Muscle layer of colon (tissue), 2 donors: ENCODE measurements at regions not wholly inside any gene's neighbourhood (a gene's known extent, or its start where the extent isn't known, plus 50 kb on each side); places are given as distances from the start of the nearest gene placed in this dataset.

Experiments used
- H3K27ac ChIP-seq: one replicate; pipeline ENCODE4 v1.7.0; 2013; ENCODE audit warnings: low read depth, mild to moderate bottlenecking, low read length, moderate library complexity
- H3K27me3 ChIP-seq, 2 donors: one replicate each; pipeline ENCODE4 v1.7.0; 2013; ENCODE audit warnings: low read length in 2 of 2, mild to moderate bottlenecking in 2 of 2; ENCODE audit not compliant: insufficient read depth in 2 of 2, control insufficient read depth in 1 of 2
- H3K36me3 ChIP-seq: one replicate; pipeline ENCODE4 v1.7.0; 2013; ENCODE audit warnings: mild to moderate bottlenecking, low read length; ENCODE audit not compliant: insufficient read depth
- H3K4me1 ChIP-seq: one replicate; pipeline ENCODE4 v1.7.0; 2013; ENCODE audit warnings: mild to moderate bottlenecking, low read length; ENCODE audit not compliant: insufficient read depth
- H3K4me3 ChIP-seq, 2 donors: one replicate each; pipeline ENCODE4 v1.7.0; 2013; ENCODE audit warnings: low read length in 2 of 2, low read depth in 1 of 2, mild to moderate bottlenecking in 1 of 2, moderate library complexity in 1 of 2
- H3K9ac ChIP-seq: one replicate; pipeline ENCODE4 v1.7.0; 2013; ENCODE audit warnings: low read length
- H3K9me3 ChIP-seq: one replicate; pipeline ENCODE4 v1.7.0; 2013; ENCODE audit warnings: mild to moderate bottlenecking, low read length
- donor health status: abdominal sarcoma.
- donor health status: Adenocarcinoma of cecum.

DNA sequence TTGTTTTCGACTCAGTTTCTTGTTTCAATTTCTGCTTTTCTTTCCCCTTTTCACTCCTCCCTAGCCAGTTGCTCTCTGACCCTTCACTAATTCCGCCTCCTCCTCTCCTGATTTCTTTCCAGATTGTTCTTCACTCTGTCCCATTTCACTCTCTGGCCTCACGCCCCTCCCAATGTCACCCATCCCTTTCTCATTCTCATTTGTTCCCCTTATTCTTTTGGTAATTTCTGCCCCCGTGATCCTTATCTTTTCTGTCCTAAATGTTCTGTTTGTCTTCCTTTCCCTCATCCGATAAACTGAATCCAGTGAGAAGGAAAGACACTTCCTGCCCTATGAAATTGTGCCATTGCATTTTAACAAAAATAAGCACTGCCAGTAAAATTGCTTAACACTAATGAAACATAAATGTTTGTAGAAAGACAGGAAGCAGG, 94.5 kb upstream of the RASGEF1B start:
- H3K9me3 ChIP-seq, result no peaks in the 10 kb centered on the region
- H3K9ac ChIP-seq, result no peak overlapping the region
- no peaks in the 10 kb centered on the region for H3K4me1 ChIP-seq
- H3K36me3 ChIP-seq, result no peaks in the 10 kb centered on the region
- no peaks in the 10 kb centered on the region for H3K27me3 ChIP-seq
- no peak overlapping the region for H3K4me3 ChIP-seq
- peak overlapping the region; percentile 32 for H3K27ac ChIP-seq

DNA sequence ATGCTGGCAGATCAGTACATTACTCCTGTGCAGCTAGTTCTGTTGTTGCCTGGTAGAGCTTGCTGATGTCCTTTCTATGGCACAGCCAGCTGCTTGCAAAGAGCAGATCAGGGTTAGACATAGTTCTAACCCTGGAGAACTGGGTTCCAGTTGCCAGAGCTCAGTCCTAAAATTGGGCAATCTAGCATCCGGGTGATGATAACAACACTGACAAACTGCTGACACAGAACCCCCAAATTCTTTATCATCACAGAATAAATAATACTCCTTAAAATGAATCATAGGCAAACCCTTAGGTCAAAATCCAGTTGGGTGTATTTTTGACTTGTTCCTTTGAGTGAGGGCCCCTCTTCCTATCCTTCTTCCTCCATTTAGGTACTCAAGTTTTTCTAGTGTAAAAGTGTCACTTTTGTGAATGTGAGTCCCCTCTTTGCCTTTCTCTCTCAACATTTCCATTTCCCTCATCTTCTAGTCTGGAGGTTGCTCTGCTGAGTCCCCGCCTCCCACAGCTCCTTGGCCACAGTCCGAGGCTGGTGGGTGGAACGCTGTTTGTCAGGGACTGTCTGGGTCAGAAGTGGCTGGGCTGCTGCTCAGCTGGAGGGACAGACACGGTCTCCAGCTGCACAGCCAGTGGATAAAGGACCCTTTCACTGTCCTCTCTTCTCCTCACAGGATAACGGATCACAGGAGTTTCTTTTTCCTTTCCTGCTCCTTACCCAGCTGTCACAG, 93.6 kb upstream of the RASGEF1B start:
- no peak overlapping the region for H3K9ac ChIP-seq
- H3K9me3 ChIP-seq, result no peaks in the 10 kb centered on the region
- H3K36me3 ChIP-seq, result no peaks in the 10 kb centered on the region
- H3K4me3 ChIP-seq, result peak overlapping the region in 1 of 2 donors; percentile 13
- no peaks in the 10 kb centered on the region for H3K4me1 ChIP-seq
- H3K27me3 ChIP-seq, result no peaks in the 10 kb centered on the region
- no peak overlapping the region for H3K27ac ChIP-seq

DNA sequence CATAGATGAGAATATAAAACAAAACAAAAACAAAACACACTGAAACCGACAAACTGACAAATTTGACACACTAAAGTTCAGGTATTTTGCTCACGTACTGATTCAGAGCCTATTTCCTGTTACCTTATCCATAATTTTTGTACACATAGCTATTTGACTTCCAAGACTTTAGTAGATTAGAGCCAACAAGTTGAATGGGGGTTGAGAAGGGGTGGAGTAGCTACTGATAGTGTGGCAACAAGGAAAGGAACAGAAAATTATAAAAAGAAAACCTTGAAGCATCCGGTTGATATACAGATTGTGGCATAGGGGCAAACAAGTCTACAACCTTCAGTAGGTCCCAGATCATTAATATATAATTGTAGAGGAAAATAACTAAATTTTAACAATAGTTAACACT, 92.3 kb upstream of the RASGEF1B start:
- Histone ChIP-seq H3K36me3 (no peaks in the 10 kb centered on the region), H3K9ac (no peak overlapping the region), H3K9me3 (no peaks in the 10 kb centered on the region), H3K27ac (no peak overlapping the region), H3K4me3 (no peak overlapping the region), H3K27me3 (no peaks in the 10 kb centered on the region), H3K4me1 (no peaks in the 10 kb centered on the region)

DNA sequence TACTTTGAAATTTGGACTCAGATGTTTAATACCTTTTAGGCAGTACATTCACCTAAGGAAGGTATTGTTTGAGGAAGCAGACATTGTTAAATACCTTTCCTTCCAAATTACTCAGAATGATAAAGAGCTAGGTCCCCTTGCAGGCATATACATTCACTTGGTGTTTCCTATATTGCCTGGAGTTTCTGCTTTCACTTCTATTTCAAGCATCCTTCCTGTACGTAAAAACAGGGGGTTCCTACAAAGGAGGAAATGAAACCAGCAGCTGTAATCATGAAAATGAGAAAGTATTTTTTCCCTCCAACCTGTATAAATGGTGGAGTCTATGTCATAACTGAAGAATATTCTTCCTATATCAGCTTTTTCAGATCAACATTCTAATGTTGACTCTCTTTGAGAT, 90.4 kb upstream of the RASGEF1B start:
- Histone ChIP-seq H3K9me3 (no peaks in the 10 kb centered on the region), H3K27me3 (no peaks in the 10 kb centered on the region), H3K4me3 (no peak overlapping the region), H3K9ac (no peak overlapping the region), H3K4me1 (no peaks in the 10 kb centered on the region), H3K36me3 (no peaks in the 10 kb centered on the region), H3K27ac (no peak overlapping the region)

DNA sequence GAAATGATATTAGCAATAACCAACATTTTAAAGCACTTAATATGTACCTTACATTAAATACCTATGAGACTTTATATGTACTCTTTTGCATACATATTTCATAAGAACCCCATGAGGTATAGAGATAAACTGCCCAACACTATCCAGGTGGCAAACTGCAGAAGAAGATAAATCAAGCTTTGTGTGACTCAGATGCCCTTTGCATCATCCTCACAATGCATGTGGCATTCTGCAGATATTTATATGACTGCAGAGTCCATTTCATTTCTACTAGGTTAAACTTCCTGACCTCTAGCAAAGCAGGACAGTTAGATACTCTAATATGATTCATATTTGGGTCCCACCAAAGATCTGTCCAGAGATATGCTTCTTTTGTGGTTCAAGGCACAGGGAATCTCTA, 85.6 kb upstream of the RASGEF1B start:
- Histone ChIP-seq H3K9ac (no peak overlapping the region), H3K4me1 (no peaks in the 10 kb centered on the region), H3K27me3 (no peaks in the 10 kb centered on the region), H3K36me3 (no peaks in the 10 kb centered on the region), H3K4me3 (no peak overlapping the region), H3K9me3 (no peaks in the 10 kb centered on the region), H3K27ac (no peak overlapping the region)

DNA sequence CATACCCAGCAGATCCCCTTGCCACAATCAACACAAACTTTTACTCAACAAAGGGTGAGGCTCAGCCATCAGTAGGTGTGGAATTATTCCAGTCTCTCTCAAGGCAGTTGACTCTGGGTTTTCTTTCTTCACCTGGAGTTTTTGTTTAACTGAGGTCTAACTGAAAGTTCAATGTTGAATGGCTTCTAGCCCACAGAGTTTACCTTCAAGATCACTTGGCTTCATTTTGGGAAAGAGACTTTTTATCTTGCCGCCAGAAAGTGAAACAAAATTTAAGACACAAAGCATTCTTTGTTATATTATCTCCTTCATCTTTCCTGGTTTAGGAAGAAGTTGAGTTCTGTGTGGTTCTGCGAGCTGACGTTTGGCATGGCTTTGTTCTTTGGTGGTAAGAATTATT, 83.8 kb upstream of the RASGEF1B start:
- Histone ChIP-seq H3K36me3 (no peaks in the 10 kb centered on the region), H3K27ac (no peak overlapping the region), H3K4me3 (no peak overlapping the region), H3K27me3 (no peaks in the 10 kb centered on the region), H3K4me1 (no peaks in the 10 kb centered on the region), H3K9me3 (no peaks in the 10 kb centered on the region), H3K9ac (no peak overlapping the region)

DNA sequence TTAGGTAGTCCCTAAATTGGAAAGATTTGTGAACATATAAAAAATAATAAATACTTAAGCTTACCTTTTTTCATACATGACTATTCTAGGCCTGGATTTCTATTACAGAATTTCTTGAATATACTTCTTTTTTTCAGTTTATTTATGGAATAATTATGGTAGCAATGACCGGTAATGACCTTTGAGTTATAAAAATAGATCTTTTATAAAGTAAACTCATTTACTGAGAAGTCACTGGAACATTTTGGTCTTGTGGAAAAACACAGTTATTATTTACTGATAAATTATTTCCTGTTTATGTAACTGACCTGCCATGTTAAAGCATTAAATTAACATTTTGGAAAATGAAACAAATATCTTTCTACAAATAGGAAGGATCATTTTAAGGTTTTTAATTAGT, 80.4 kb upstream of the RASGEF1B start:
- H3K36me3 ChIP-seq, result no peaks in the 10 kb centered on the region
- no peaks in the 10 kb centered on the region for H3K9me3 ChIP-seq
- H3K27ac ChIP-seq, result no peak overlapping the region
- no peaks in the 10 kb centered on the region for H3K27me3 ChIP-seq
- no peak overlapping the region for H3K4me3 ChIP-seq
- H3K9ac ChIP-seq, result no peak overlapping the region
- no peaks in the 10 kb centered on the region for H3K4me1 ChIP-seq

DNA sequence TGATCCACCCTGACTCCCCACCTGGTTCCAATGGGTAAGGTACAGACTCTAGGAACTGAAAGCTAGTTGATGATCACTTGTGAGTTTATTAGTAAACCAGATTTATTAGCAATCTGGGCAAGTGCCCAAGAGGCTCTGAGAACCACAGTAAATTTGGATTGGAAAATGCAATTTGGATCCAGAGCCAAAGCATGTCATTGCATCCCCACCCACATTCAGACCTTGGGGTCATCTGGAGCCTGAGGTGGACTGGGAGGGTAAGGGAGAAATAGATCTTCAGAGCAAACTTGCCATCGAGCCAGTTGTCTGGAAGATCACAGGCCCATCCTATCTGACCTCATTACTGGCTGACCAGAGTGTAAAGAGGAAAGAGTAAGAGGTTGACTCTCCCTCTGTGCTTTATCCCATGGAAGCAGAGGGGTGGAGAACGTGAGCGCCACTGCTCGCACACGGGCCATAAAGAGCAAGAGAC, 78.7 kb upstream of the RASGEF1B start:
- no peak overlapping the region for H3K27ac ChIP-seq
- no peaks in the 10 kb centered on the region for H3K4me1 ChIP-seq
- H3K4me3 ChIP-seq, result no peak overlapping the region
- H3K9me3 ChIP-seq, result no peaks in the 10 kb centered on the region
- no peaks in the 10 kb centered on the region for H3K27me3 ChIP-seq
- no peak overlapping the region for H3K9ac ChIP-seq
- H3K36me3 ChIP-seq, result no peaks in the 10 kb centered on the region

DNA sequence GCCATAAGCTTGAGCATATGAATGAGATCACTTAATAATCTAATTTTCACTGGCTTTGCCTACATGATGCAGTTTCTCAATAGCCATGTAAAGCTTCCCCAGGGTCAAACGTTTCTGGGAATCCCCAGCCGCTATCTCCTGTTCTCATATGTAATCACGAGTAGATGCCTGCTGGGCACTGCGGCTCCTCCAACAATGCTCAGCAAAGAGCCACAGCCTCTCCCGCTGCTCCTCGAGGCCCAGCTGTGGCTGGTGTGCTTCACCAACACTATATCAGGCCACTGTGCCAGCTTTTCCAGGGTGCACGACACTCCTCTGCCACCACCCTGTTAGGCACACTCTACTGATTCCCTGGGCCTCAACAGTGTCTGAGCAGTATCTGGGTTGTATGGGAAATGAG, 78.3 kb upstream of the RASGEF1B start:
- Histone ChIP-seq H3K4me1 (no peaks in the 10 kb centered on the region), H3K9ac (no peak overlapping the region), H3K36me3 (no peaks in the 10 kb centered on the region), H3K27me3 (no peaks in the 10 kb centered on the region), H3K27ac (no peak overlapping the region), H3K4me3 (no peak overlapping the region), H3K9me3 (no peaks in the 10 kb centered on the region)

DNA sequence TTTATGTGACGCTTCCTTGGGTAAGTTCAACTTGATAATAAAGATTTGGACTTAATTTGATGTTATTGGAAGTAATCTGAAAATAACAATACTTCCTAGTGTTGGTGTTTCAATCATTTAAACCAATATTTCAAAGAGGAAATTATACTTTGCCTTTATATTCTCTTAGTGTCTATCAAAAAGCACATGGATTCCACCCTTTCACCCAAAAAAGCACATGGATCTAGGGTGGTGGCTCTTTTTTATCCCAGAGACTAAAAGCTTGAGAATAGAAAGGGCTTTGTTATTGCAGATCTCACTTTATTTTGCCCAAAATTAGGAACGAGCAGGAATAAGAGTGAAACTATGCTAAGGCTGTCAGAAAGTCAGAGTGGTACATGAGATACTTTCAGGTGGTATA, 75.1 kb upstream of the RASGEF1B start:
- Histone ChIP-seq H3K9me3 (no peaks in the 10 kb centered on the region), H3K36me3 (no peaks in the 10 kb centered on the region), H3K27ac (no peak overlapping the region), H3K27me3 (no peaks in the 10 kb centered on the region), H3K4me1 (no peaks in the 10 kb centered on the region), H3K9ac (no peak overlapping the region), H3K4me3 (no peak overlapping the region)

DNA sequence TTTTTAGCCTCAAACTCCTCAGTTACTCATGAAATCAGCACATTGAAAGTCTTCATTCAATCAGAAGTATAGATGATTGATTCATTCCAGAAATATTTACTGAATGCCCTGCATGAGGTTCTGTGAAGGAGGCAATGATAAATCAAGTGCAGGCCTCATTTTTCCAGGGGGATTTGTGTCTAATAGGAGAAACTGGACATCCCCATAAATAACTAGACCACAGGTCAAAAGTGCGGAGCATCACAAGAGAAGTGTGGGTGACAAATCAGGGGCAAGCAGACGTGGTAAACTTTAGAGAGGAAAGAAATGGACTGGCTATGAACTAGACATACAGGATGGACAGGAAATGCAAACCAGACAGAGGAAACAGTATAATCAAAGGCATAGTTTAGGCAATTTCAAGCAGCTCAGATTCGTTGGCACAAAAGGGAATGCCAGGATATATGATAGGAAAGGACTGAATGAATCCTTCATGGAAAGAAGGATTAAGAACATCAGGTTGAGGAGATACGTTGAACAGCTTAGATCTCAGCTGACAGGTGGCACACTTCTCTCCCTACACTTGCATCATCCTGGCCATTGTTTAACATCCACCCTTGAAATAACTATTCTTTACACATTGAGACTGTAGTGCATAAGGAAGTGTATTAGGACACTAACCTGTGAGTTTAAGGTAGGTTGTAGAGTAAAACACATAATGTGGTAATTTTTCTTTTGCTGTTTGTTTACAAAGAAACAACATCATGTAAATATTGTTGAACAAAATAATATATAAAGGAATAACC, 69.6 kb upstream of the RASGEF1B start:
- H3K27me3 ChIP-seq, result no peaks in the 10 kb centered on the region
- H3K4me3 ChIP-seq, result no peak overlapping the region
- no peaks in the 10 kb centered on the region for H3K9me3 ChIP-seq
- no peaks in the 10 kb centered on the region for H3K4me1 ChIP-seq
- no peak overlapping the region for H3K27ac ChIP-seq
- no peak overlapping the region for H3K9ac ChIP-seq
- no peaks in the 10 kb centered on the region for H3K36me3 ChIP-seq
